ENCODE measurements at regions not wholly inside any gene's neighbourhood (a gene's known extent, or its start where the extent isn't known, plus 50 kb on each side); places are given as distances from the start of the nearest gene placed in this dataset.
"Not testable (repeated sequence)": the region's sequence is repeated elsewhere in the genome, so short reads cannot be mapped to it uniquely, and the experiment has no call there.

GRCh38 chr16:79985606-79986005, 385.1 kb upstream of the MAF start:
- Mint-ChIP-seq H3K4me3 (no peak overlapping the region), H3K27me3 (peaks cover 5% of the 10 kb centered on the region), H3K36me3 (ENCODE audit: low read depth) (no peaks in the 10 kb centered on the region), H3K9me3 (no peaks in the 10 kb centered on the region), H3K4me1 (ENCODE audit: low read depth) (no peaks in the 10 kb centered on the region), H3K27ac (no peak overlapping the region)
- intact Hi-C loops (cut with DNase I, micrococcal nuclease): no loop called here
- ChIA-PET POLR2A (no interaction called here), CTCF (no interaction called here)
- no peak for ATAC-seq (ENCODE audit: poor library complexity)
- no peaks in the 10 kb centered on the region for H3K27me3 ChIP-seq (ENCODE audit: control insufficient read depth in 1 of 2, insufficient read depth in 2 of 2, low read length in 2 of 2)
- DNase-seq: no peak
- no peak overlapping the region for H3K4me3 ChIP-seq (ENCODE audit: low read length)
- no peaks in the 10 kb centered on the region for H3K4me1 ChIP-seq (ENCODE audit: insufficient read depth, low read length)
- H3K27ac ChIP-seq (ENCODE audit: low read depth in 1 of 2, low read length in 2 of 2): no peak overlapping the region
- H3K9me3 ChIP-seq (ENCODE audit: control insufficient read depth in 1 of 2, insufficient read depth in 1 of 2, low read length in 2 of 2): no peaks in the 10 kb centered on the region
- TF ChIP-seq, protein P1, sequence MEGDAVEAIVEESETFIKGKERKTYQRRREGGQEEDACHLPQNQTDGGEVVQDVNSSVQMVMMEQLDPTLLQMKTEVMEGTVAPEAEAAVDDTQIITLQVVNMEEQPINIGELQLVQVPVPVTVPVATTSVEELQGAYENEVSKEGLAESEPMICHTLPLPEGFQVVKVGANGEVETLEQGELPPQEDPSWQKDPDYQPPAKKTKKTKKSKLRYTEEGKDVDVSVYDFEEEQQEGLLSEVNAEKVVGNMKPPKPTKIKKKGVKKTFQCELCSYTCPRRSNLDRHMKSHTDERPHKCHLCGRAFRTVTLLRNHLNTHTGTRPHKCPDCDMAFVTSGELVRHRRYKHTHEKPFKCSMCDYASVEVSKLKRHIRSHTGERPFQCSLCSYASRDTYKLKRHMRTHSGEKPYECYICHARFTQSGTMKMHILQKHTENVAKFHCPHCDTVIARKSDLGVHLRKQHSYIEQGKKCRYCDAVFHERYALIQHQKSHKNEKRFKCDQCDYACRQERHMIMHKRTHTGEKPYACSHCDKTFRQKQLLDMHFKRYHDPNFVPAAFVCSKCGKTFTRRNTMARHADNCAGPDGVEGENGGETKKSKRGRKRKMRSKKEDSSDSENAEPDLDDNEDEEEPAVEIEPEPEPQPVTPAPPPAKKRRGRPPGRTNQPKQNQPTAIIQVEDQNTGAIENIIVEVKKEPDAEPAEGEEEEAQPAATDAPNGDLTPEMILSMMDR (IDR thresholded peaks at IDR 0.05): no peak
- H3K36me3 ChIP-seq (ENCODE audit: insufficient read depth, low read length): no peaks in the 10 kb centered on the region

GRCh38 chr16:79984149-79984548, 383.6 kb upstream of the MAF start:
- H3K9me3 ChIP-seq (ENCODE audit: control insufficient read depth in 1 of 2, insufficient read depth in 1 of 2, low read length in 2 of 2); H3K27ac ChIP-seq (ENCODE audit: low read depth in 1 of 2, low read length in 2 of 2); H3K36me3 Mint-ChIP-seq (ENCODE audit: low read depth); H3K36me3 ChIP-seq (ENCODE audit: insufficient read depth, low read length); H3K4me3 ChIP-seq (ENCODE audit: low read length); H3K27ac Mint-ChIP-seq; H3K4me3 Mint-ChIP-seq; CTCF ChIA-PET; H3K27me3 Mint-ChIP-seq; intact Hi-C loops (cut with DNase I, micrococcal nuclease); ATAC-seq (ENCODE audit: poor library complexity); H3K9me3 Mint-ChIP-seq; H3K27me3 ChIP-seq (ENCODE audit: control insufficient read depth in 1 of 2, insufficient read depth in 2 of 2, low read length in 2 of 2); DNase-seq; POLR2A ChIA-PET; H3K4me1 ChIP-seq (ENCODE audit: insufficient read depth, low read length); H3K4me1 Mint-ChIP-seq (ENCODE audit: low read depth): not testable (repeated sequence)

DNA sequence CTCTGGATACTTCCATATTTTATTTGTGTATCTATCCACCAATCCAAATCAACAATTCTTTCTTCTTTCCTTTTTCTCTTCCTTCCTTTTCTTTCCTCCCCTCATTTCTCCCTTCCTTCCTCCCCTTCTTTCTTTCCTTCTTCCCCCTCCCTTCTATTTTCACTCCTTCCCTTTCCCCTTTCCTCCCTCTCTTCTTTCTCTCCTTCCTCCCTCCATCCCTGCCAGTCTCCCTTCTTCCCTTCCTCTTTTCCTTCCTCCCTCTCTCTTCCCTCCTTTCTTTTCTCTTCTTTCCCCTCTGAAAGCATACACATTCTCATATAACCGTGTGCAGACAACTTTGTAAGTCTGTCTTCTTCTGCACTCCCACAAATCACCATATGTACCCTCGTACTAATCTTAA, 382.3 kb upstream of the MAF start:
- H3K27me3 Mint-ChIP-seq: peaks cover 5% of the 10 kb centered on the region
- no peak for DNase-seq
- no peak overlapping the region for H3K4me3 Mint-ChIP-seq
- POLR2A ChIA-PET: no interaction called here
- CTCF ChIA-PET: no interaction called here
- ATAC-seq (ENCODE audit: poor library complexity): no peak
- no peak overlapping the region for H3K27ac ChIP-seq (ENCODE audit: low read depth in 1 of 2, low read length in 2 of 2)
- intact Hi-C loops (cut with DNase I, micrococcal nuclease): no loop called here
- TF ChIP-seq, protein P1 (IDR thresholded peaks at IDR 0.05): no peak
- no peaks in the 10 kb centered on the region for H3K4me1 ChIP-seq (ENCODE audit: insufficient read depth, low read length)
- H3K27me3 ChIP-seq (ENCODE audit: control insufficient read depth in 1 of 2, insufficient read depth in 2 of 2, low read length in 2 of 2): no peaks in the 10 kb centered on the region
- H3K36me3 ChIP-seq (ENCODE audit: insufficient read depth, low read length): no peaks in the 10 kb centered on the region
- no peaks in the 10 kb centered on the region for H3K36me3 Mint-ChIP-seq (ENCODE audit: low read depth)
- H3K4me1 Mint-ChIP-seq (ENCODE audit: low read depth): no peaks in the 10 kb centered on the region
- no peak overlapping the region for H3K27ac Mint-ChIP-seq
- H3K9me3 Mint-ChIP-seq: no peaks in the 10 kb centered on the region
- H3K4me3 ChIP-seq (ENCODE audit: low read length): no peak overlapping the region
- no peaks in the 10 kb centered on the region for H3K9me3 ChIP-seq (ENCODE audit: control insufficient read depth in 1 of 2, insufficient read depth in 1 of 2, low read length in 2 of 2)

GRCh38 chr16:79982361-79982760, 381.8 kb upstream of the MAF start:
- no peak for DNase-seq
- intact Hi-C loops (cut with DNase I, micrococcal nuclease): no loop called here
- H3K27me3 ChIP-seq (ENCODE audit: control insufficient read depth in 1 of 2, insufficient read depth in 2 of 2, low read length in 2 of 2): no peaks in the 10 kb centered on the region
- no peaks in the 10 kb centered on the region for H3K4me1 ChIP-seq (ENCODE audit: insufficient read depth, low read length)
- ChIA-PET CTCF (no interaction called here), POLR2A (no interaction called here)
- H3K36me3 ChIP-seq (ENCODE audit: insufficient read depth, low read length): no peaks in the 10 kb centered on the region
- ATAC-seq (ENCODE audit: poor library complexity): no peak
- Mint-ChIP-seq H3K36me3 (ENCODE audit: low read depth) (no peaks in the 10 kb centered on the region), H3K4me1 (ENCODE audit: low read depth) (no peaks in the 10 kb centered on the region), H3K9me3 (no peaks in the 10 kb centered on the region), H3K27me3 (peaks cover 3% of the 10 kb centered on the region), H3K27ac (no peak overlapping the region), H3K4me3 (no peak overlapping the region)
- no peak overlapping the region for H3K4me3 ChIP-seq (ENCODE audit: low read length)
- H3K27ac ChIP-seq (ENCODE audit: low read depth in 1 of 2, low read length in 2 of 2): no peak overlapping the region
- no peaks in the 10 kb centered on the region for H3K9me3 ChIP-seq (ENCODE audit: control insufficient read depth in 1 of 2, insufficient read depth in 1 of 2, low read length in 2 of 2)
- TF ChIP-seq, protein P1 (IDR thresholded peaks at IDR 0.05): no peak

Measured in CD4-positive, alpha-beta T cell (primary cell).